Fibroblast of lung (primary cell): ENCODE measurements at regions not wholly inside any gene's neighbourhood (a gene's known extent, or its start where the extent isn't known, plus 50 kb on each side); places are given as distances from the start of the nearest gene placed in this dataset.

Experiments
- DNase-seq, 2 donors: peaks; one replicate each; pipeline versions ENCODE4 v3.0.0 to v3.0.0-alpha.2; 2010; ENCODE audit warnings: low read depth in 2 of 2
- H2AFZ ChIP-seq: 2 replicates; pipeline ENCODE4 v1.5.1; 2012; ENCODE audit warnings: low read length, control low read depth, inconsistent platforms
- H3K27ac ChIP-seq: 2 replicates; pipeline ENCODE4 v1.5.1; 2011; ENCODE audit warnings: low read length, control low read depth; ENCODE audit not compliant: insufficient read depth
- H3K27me3 ChIP-seq: 2 replicates; pipeline ENCODE4 v1.5.1; 2011; ENCODE audit warnings: mild to moderate bottlenecking, low read length; ENCODE audit not compliant: control insufficient read depth, insufficient read depth
- H3K36me3 ChIP-seq: 2 replicates; pipeline ENCODE4 v1.5.1; 2011; ENCODE audit warnings: low read length; ENCODE audit not compliant: control insufficient read depth, insufficient read depth
- H3K4me1 ChIP-seq: 2 replicates; pipeline ENCODE4 v1.5.1; 2011; ENCODE audit warnings: low read length; ENCODE audit not compliant: control insufficient read depth, insufficient read depth; ENCODE audit errors: extremely low read depth
- H3K4me2 ChIP-seq: 2 replicates; pipeline ENCODE4 v1.5.1; 2011; ENCODE audit warnings: low read length, control low read depth; ENCODE audit not compliant: insufficient read depth; ENCODE audit errors: extremely low read depth
- H3K4me3 ChIP-seq, 4 experiments: fragments of 200-600 bp in 1 of 4; sonication (generic) in 1 of 4; replicated peaks in 1 of 4; 2 replicates each; pipeline ENCODE4 v1.5.1; 2011 to 2016; ENCODE audit warnings: low read length in 4 of 4, low read depth in 3 of 4, mild to moderate bottlenecking in 3 of 4, control low read depth in 2 of 4, inconsistent platforms in 1 of 4, mixed read lengths in 1 of 4; ENCODE audit not compliant: insufficient read depth in 1 of 4; ENCODE audit errors: control extremely low read depth in 1 of 4
- H3K79me2 ChIP-seq: 2 replicates; pipeline ENCODE4 v1.5.1; 2012; ENCODE audit warnings: mild to moderate bottlenecking, low read length, inconsistent platforms; ENCODE audit not compliant: control insufficient read depth, insufficient read depth
- H3K9ac ChIP-seq: 2 replicates; pipeline ENCODE4 v1.5.1; 2011; ENCODE audit warnings: mild to moderate bottlenecking, low read length, control low read depth; ENCODE audit not compliant: insufficient read depth
- H3K9me3 ChIP-seq: 2 replicates; pipeline ENCODE4 v1.5.1; 2012; ENCODE audit warnings: low read depth, low read length; ENCODE audit not compliant: control insufficient read depth, insufficient read depth
- H4K20me1 ChIP-seq: 2 replicates; pipeline ENCODE4 v1.5.1; 2011; ENCODE audit warnings: low read length; ENCODE audit not compliant: control insufficient read depth, insufficient read depth; ENCODE audit errors: extremely low read depth
- EZH2 ChIP-seq: IDR thresholded peaks from 2 replicates; pipeline ENCODE4 v1.5.1; 2012; ENCODE audit warnings: low read length, control low read depth, mild to moderate bottlenecking; ENCODE audit errors: missing control alignments
- TF ChIP-seq, protein P1 (sequence below), 2 donors: IDR thresholded peaks in 1 of 2; conservative IDR thresholded peaks in 1 of 2; 1 replicate in 1 of 2; 2 replicates in 1 of 2; pipeline ENCODE4 v1.5.1; 2011 to 2012; ENCODE audit warnings: low read length in 2 of 2, control low read depth in 1 of 2, inconsistent platforms in 1 of 2, low read depth in 1 of 2, mild to moderate bottlenecking in 1 of 2

DNA sequence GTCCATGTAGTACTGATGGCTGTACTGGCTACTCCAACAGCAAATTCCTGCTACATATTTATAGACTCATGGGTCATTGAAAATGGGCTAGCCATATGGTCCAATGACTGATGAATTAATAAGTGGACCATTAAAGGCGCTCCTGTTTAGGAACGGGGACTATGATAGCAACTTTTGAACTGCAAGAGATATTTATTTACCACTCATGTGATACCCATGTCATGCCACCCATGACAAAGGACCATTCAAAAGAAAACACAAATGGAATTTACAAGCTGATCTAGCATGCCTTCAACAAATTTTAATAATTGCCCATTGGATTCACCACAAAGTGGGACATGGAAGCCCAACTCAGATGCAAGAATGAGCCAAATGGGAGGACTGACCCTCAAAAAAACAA is 240.0 kb upstream of the GALNTL6 start:
- H2AFZ ChIP-seq = no peak overlapping the region
- H3K36me3 ChIP-seq = no peaks in the 10 kb centered on the region
- no peak overlapping the region for H3K27ac ChIP-seq
- H3K4me2 ChIP-seq = no peak overlapping the region
- H4K20me1 ChIP-seq = no peaks in the 10 kb centered on the region
- DNase-seq = no peak
- TF ChIP-seq EZH2 = no peak
- TF ChIP-seq, protein P1, sequence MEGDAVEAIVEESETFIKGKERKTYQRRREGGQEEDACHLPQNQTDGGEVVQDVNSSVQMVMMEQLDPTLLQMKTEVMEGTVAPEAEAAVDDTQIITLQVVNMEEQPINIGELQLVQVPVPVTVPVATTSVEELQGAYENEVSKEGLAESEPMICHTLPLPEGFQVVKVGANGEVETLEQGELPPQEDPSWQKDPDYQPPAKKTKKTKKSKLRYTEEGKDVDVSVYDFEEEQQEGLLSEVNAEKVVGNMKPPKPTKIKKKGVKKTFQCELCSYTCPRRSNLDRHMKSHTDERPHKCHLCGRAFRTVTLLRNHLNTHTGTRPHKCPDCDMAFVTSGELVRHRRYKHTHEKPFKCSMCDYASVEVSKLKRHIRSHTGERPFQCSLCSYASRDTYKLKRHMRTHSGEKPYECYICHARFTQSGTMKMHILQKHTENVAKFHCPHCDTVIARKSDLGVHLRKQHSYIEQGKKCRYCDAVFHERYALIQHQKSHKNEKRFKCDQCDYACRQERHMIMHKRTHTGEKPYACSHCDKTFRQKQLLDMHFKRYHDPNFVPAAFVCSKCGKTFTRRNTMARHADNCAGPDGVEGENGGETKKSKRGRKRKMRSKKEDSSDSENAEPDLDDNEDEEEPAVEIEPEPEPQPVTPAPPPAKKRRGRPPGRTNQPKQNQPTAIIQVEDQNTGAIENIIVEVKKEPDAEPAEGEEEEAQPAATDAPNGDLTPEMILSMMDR (conservative IDR thresholded peaks at IDR 0.05 in 1 of 2, IDR thresholded peaks at IDR 0.05 in 1 of 2; ENCODE audit: low read depth in 1 of 2, low read length in 2 of 2) = no peak
- no peaks in the 10 kb centered on the region for H3K4me1 ChIP-seq
- no peaks in the 10 kb centered on the region for H3K9me3 ChIP-seq
- no peaks in the 10 kb centered on the region for H3K79me2 ChIP-seq
- H3K4me3 ChIP-seq = no peak overlapping the region
- H3K27me3 ChIP-seq = no peaks in the 10 kb centered on the region
- no peak overlapping the region for H3K9ac ChIP-seq

DNA sequence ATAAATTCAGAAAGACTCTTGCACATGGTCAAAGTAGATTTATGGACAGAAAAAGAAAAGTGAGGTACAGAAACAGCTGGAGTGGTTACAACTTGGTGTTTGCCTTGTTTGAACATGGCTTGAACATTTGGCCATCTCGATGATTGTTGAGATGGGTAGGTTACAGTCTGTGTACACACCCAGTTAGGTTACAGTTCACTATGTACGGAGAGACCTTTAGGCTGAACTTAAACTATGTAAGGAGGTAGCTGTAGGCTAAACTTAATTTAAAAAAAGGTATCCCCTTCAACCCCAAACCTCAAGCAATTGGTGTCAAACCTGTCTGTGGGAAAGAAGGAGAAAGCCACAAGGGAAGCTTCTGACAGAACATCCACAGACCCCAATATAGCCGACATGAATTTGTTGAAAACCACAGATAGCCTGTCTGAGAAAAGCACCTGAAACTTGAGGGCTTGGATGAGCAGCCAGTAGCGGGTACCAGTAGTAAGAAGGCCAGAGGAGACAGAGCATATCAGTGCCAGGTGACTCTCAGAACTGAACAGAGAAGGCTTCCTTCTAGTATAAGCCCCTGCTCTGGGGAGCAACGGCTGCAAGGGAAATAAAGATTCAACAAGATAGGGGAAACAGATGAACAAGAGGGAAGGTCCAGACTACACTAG is 247.9 kb upstream of the GALNTL6 start:
- H3K4me3 ChIP-seq = no peak overlapping the region
- no peaks in the 10 kb centered on the region for H3K4me1 ChIP-seq
- no peaks in the 10 kb centered on the region for H3K9me3 ChIP-seq
- H3K36me3 ChIP-seq = no peaks in the 10 kb centered on the region
- H3K4me2 ChIP-seq = no peak overlapping the region
- no peak for DNase-seq
- H2AFZ ChIP-seq = no peak overlapping the region
- TF ChIP-seq EZH2 = no peak
- TF ChIP-seq, protein P1 (conservative IDR thresholded peaks at IDR 0.05 in 1 of 2, IDR thresholded peaks at IDR 0.05 in 1 of 2; ENCODE audit: low read depth in 1 of 2, low read length in 2 of 2) = no peak
- no peaks in the 10 kb centered on the region for H3K27me3 ChIP-seq
- no peaks in the 10 kb centered on the region for H3K79me2 ChIP-seq
- no peaks in the 10 kb centered on the region for H4K20me1 ChIP-seq
- no peak overlapping the region for H3K27ac ChIP-seq
- H3K9ac ChIP-seq = no peak overlapping the region

DNA sequence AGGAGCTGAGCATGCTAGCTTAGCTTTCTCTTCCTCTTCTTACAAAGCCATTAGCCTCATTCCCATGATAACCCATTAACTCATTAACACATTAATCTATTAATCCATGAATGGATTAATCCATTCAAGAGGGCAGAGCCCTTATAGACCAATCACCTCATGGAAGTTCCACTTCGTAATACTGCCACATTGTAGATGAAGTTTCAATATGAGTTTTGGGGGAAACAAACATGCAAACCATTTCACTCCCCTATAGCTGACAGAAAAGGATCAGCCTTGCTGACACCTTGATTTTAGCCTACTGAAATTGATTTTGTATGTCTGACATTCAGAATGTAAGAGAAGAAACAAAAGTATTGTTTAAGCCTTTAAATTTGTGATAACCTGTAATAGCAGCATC is 251.8 kb upstream of the GALNTL6 start:
- H3K9me3 ChIP-seq = no peaks in the 10 kb centered on the region
- H3K36me3 ChIP-seq = no peaks in the 10 kb centered on the region
- no peaks in the 10 kb centered on the region for H3K27me3 ChIP-seq
- H3K4me3 ChIP-seq = no peak overlapping the region
- TF ChIP-seq, protein P1 (conservative IDR thresholded peaks at IDR 0.05 in 1 of 2, IDR thresholded peaks at IDR 0.05 in 1 of 2; ENCODE audit: low read depth in 1 of 2, low read length in 2 of 2) = no peak
- no peak for TF ChIP-seq EZH2
- H3K4me1 ChIP-seq = no peaks in the 10 kb centered on the region
- DNase-seq = no peak
- no peak overlapping the region for H3K9ac ChIP-seq
- H4K20me1 ChIP-seq = no peaks in the 10 kb centered on the region
- H3K27ac ChIP-seq = no peak overlapping the region
- H3K79me2 ChIP-seq = no peaks in the 10 kb centered on the region
- H2AFZ ChIP-seq = no peak overlapping the region
- no peak overlapping the region for H3K4me2 ChIP-seq
